ENCODE measurements at regions not wholly inside any gene's neighbourhood (a gene's known extent, or its start where the extent isn't known, plus 50 kb on each side); places are given as distances from the start of the nearest gene placed in this dataset.

DNA sequence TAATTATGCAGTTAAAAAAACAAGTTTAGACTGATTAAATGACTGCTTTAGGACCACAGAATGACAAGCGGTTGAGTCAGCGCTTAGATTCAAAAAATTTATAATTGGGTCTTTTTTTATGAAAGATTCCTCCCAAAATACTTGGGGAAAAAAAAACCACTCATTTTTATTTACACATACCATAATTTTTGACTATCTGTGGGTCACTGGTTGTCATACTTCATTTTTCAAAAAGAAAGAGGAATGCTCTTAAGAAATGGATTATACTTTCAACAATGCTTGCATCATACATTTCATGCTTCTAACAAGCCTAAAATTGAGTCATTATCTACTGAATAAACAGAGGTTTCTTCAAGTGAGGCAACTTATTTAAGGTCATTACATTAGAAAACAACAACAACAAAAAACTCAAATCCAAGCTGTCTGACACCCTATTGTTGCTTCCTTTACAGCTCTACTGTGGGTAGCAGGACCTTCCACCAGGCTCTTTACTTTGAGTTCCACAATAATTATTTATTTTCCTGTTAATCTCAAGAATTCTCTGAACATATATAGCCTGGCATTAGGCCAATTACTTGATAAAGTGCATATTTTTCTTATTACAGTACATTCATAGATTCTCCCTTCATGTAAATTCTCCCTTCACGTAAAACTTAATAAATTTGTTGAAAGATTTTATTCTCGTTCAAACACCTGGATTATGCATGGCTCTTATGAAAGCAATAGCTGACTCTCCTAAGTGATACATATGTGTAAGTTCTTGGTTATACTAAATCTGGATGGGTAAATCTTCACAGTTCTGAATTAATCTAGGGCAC is 445.5 kb downstream of the PCDH10 start:
- Histone ChIP-seq H2AFZ (replicated peaks; ENCODE audit: low read length, poor library complexity) (no peak overlapping the region), H4K5ac (ENCODE audit: low read depth, low read length) (no peak overlapping the region), H3K18ac (ENCODE audit: low read depth, low read length) (no peak overlapping the region), H2AK5ac (ENCODE audit: low read depth, low read length) (no peak overlapping the region), H3K9me1 (ENCODE audit: insufficient read depth, low read length) (no peaks in the 10 kb centered on the region), H2AK9ac (replicated peaks; ENCODE audit: low read depth, low read length, poor library complexity) (no peak overlapping the region), H3K56ac (ENCODE audit: extremely low read depth, insufficient read depth, low read length) (no peak overlapping the region), H3K14ac (replicated peaks; ENCODE audit: low read depth, low read length) (no peak overlapping the region), H2BK120ac (ENCODE audit: low read depth, low read length) (no peak overlapping the region), H4K8ac (ENCODE audit: low read depth in 2 of 2, low read length in 2 of 2) (no peak overlapping the region), H3K79me1 (ENCODE audit: low read depth in 1 of 2, low read length in 2 of 2) (no peaks in the 10 kb centered on the region), H3K9me3 (ENCODE audit: control insufficient read depth, insufficient read depth, low read length) (no peaks in the 10 kb centered on the region; the same call in 1 of the 2 replicates), H3K4ac (ENCODE audit: low read depth, low read length) (no peak overlapping the region), H3K4me1 (ENCODE audit: control insufficient read depth, insufficient read depth, low read length) (no peaks in the 10 kb centered on the region), H3K4me2 (ENCODE audit: low read depth, low read length) (no peak overlapping the region), H4K91ac (ENCODE audit: insufficient read depth, low read depth, low read length) (no peak overlapping the region), H3K4me3 (ENCODE audit: insufficient read depth, low read depth, low read length) (no peak overlapping the region), H2BK5ac (ENCODE audit: low read depth, low read length, poor library complexity, severe bottlenecking) (no peak overlapping the region), H3K27ac (ENCODE audit: insufficient read depth, low read length) (no peak overlapping the region), H2BK20ac (ENCODE audit: low read depth, low read length) (no peak overlapping the region), H3K9ac (ENCODE audit: low read depth, low read length) (no peak overlapping the region), H3K23ac (ENCODE audit: low read depth, low read length) (no peak overlapping the region), H2BK15ac (ENCODE audit: low read depth, low read length) (no peak overlapping the region), H4K20me1 (ENCODE audit: insufficient read depth, low read length) (no peaks in the 10 kb centered on the region), H3K27me3 (ENCODE audit: control insufficient read depth, insufficient read depth, low read length) (no peaks in the 10 kb centered on the region), H3K36me3 (ENCODE audit: control insufficient read depth, insufficient read depth, low read length) (no peaks in the 10 kb centered on the region)
- intact Hi-C loops (cut with micrococcal nuclease) (no loop called here), dilution Hi-C loops (cut with HindIII; ENCODE audit: low sequenced_read_pairs, unreplicated experiment) (no loop called here), in situ Hi-C loops (cut with MboI; ENCODE audit: low sequenced_read_pairs) (no loop called here)
- ATAC-seq (ENCODE audit: low read depth) (no peak; the same call in 1 of the 2 replicates), DNase-seq (peak; percentile 27)
- ChIA-PET CTCF (no interaction called here), POLR2A (ENCODE audit: unreplicated experiment) (no interaction called here)
- no TSS peak for BruUV-seq (replicated peaks)
- no CpG with 5 or more reads among the region's 4 CpGs for whole genome bisulfite sequencing, 2 experiments (ENCODE audit: extremely low coverage in 2 of 2, insufficient read length in 1 of 2)
- TF ChIP-seq CEBPB (IDR thresholded peaks at IDR 0.05; ENCODE audit: low read depth, low read length) (peak; percentile 33; the same call in 1 of the 2 replicates), RFX5 (IDR thresholded peaks at IDR 0.05; ENCODE audit: low read depth, low read length) (no peak)

Measured in IMR-90 (cell line).